GM12891 (cell line): ENCODE measurements at regions not wholly inside any gene's neighbourhood (a gene's known extent, or its start where the extent isn't known, plus 50 kb on each side); places are given as distances from the start of the nearest gene placed in this dataset.

Source experiments
- POLR2A ChIP-seq: IDR thresholded peaks from 2 replicates; pipeline ENCODE4 v1.6.1; 2011; ENCODE audit warnings: low read depth, low read length, control low read depth
- POLR2AphosphoS5 ChIP-seq: IDR thresholded peaks from 2 replicates; pipeline ENCODE4 v1.6.1; 2011; ENCODE audit warnings: low read depth, low read length, control low read depth
- SPI1 ChIP-seq: IDR thresholded peaks from 2 replicates; pipeline ENCODE4 v1.6.1; 2011; ENCODE audit warnings: low read depth, low read length, control low read depth
- TAF1 ChIP-seq: IDR thresholded peaks from 2 replicates; pipeline ENCODE4 v1.6.1; 2011; ENCODE audit warnings: low read depth, low read length, control low read depth

GRCh38 chr1:59107916-59108315 lies 189.0 kb upstream of the FGGY start:
- TF ChIP-seq POLR2AphosphoS5 (no peak), POLR2A (no peak), SPI1 (no peak), TAF1 (no peak)
